ENCODE measurements at regions not wholly inside any gene's neighbourhood (a gene's known extent, or its start where the extent isn't known, plus 50 kb on each side); places are given as distances from the start of the nearest gene placed in this dataset.

- no peak for FAIRE-seq
Observed at GRCh38 chr3:190721330-190721729, 141.2 kb downstream of the GMNC start.

DNA sequence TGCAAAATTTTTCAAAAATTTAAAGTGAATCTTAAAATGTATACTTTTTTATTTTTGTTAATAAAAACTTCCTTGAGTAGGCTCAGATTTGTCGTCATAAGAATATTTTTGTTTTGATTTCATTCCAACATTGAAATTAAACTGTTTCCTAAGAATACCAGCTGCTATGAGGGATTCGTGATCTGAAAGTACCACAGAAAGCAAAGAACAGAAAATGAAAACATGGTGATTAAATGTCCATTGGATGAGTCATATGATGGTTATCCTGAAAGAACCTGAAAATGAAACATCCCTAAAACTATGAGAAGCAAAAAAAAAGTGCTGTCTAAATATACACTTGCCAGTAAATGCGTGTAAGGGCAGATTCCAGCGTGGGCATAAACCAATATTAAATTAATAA is 143.8 kb downstream of the GMNC start:
- peak; percentile 48 for FAIRE-seq

GRCh38 chr3:190718097-190718496 is 144.4 kb downstream of the GMNC start:
- FAIRE-seq: no peak

DNA sequence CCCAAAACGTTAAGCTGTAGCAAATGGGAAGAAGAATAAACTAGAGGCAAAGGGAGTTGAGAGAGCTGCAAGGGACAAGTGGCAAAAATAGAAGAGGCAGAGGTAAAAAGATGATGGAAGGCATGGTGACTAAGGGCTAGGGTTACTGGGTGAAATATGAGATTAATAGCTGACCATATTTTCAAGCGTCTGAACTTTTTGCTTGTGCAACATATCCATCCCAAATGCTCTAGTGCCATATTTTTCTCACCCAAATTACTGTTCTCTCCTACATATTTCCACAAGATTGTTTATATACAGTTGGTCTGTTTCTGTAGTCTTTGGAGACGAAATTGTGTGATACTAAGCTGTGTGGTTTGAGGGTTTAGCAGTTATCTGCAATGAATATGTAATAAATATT is 145.5 kb downstream of the GMNC start:
- FAIRE-seq: no peak

- no peak for FAIRE-seq
Observed at GRCh38 chr3:190716211-190716610, 146.3 kb downstream of the GMNC start.

- no peak for FAIRE-seq
Observed at GRCh38 chr3:190710723-190711122, 151.8 kb downstream of the GMNC start.

GRCh38 chr3:190709351-190709773 is 153.1 kb downstream of the GMNC start:
- FAIRE-seq: peak; percentile 76

All from endometrium (tissue), 2 donors.